ENCODE measurements at regions not wholly inside any gene's neighbourhood (a gene's known extent, or its start where the extent isn't known, plus 50 kb on each side); places are given as distances from the start of the nearest gene placed in this dataset.

GRCh38 chr3:25038922-25039321 is 389.1 kb upstream of the RARB start:
- no peaks in the 10 kb centered on the region for H3K4me1 Mint-ChIP-seq
- H3K4me1 ChIP-seq (ENCODE audit: control insufficient read depth, insufficient read depth, low read length) = peaks cover 2% of the 10 kb centered on the region
- no peak overlapping the region for H3K4me3 Mint-ChIP-seq

DNA sequence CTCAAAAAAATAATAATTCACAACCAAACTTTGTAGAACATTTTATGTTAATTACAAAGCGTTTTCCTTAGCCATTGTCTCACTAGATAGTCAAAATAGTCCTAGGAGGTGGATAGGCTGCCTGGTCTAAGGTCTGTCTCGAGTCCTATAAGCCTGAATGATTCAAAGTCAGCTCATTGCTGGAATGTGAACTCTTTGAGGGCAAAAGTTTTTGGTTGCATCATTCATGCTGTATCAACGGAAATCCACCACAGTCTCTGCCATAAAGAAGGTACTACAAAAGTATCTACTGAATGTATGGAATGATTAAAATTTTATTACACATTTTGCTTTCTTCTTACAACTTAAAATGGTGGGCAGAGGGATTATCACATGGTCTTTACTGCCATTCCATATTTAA is 387.3 kb upstream of the RARB start:
- no peak for DNase-seq
- Mint-ChIP-seq H3K27me3 (ENCODE audit: insufficient read depth) (no peaks in the 10 kb centered on the region), H3K27ac (no peak overlapping the region), H3K4me3 (no peak overlapping the region), H3K4me1 (peaks cover 6% of the 10 kb centered on the region), H3K36me3 (ENCODE audit: low read depth) (no peaks in the 10 kb centered on the region), H3K9me3 (no peaks in the 10 kb centered on the region)
- no peak for TF ChIP-seq CTCF (conservative IDR thresholded peaks at IDR 0.05)
- 89% methylated on average over 3 of the region's 3 CpGs; no CpG with 5 or more reads in 1 of the 2 experiments for WGBS, 2 experiments (ENCODE audit: insufficient coverage in 1 of 2, insufficient read length in 1 of 2)
- Histone ChIP-seq H3K36me3 (ENCODE audit: control insufficient read depth, insufficient read depth, low read length) (no peaks in the 10 kb centered on the region), H3K27ac (ENCODE audit: low read depth, low read length) (no peak overlapping the region), H3K4me3 (ENCODE audit: low read length) (no peak overlapping the region), H3K9me3 (ENCODE audit: control insufficient read depth, low read length) (no peaks in the 10 kb centered on the region), H3K9ac (ENCODE audit: extremely low read depth, low read length, poor library complexity, severe bottlenecking) (no peak overlapping the region), H3K4me1 (ENCODE audit: control insufficient read depth, insufficient read depth, low read length) (peaks cover 2% of the 10 kb centered on the region), H3K27me3 (ENCODE audit: control insufficient read depth, insufficient read depth, low read length, poor library complexity, severe bottlenecking) (no peaks in the 10 kb centered on the region)

More at GRCh38 chr3:25038922-25039321, 389.1 kb upstream of the RARB start:
- no peak for TF ChIP-seq CTCF (conservative IDR thresholded peaks at IDR 0.05)
- Histone ChIP-seq H3K36me3 (ENCODE audit: control insufficient read depth, insufficient read depth, low read length) (no peaks in the 10 kb centered on the region), H3K9me3 (ENCODE audit: control insufficient read depth, low read length) (no peaks in the 10 kb centered on the region), H3K27me3 (ENCODE audit: control insufficient read depth, insufficient read depth, low read length, poor library complexity, severe bottlenecking) (no peaks in the 10 kb centered on the region), H3K27ac (ENCODE audit: low read depth, low read length) (no peak overlapping the region), H3K9ac (ENCODE audit: extremely low read depth, low read length, poor library complexity, severe bottlenecking) (no peak overlapping the region), H3K4me3 (ENCODE audit: low read length) (no peak overlapping the region)
- 89 to 98% methylated on average over 3 to 4 of the region's 4 CpGs for WGBS, 2 experiments (ENCODE audit: insufficient coverage in 1 of 2, insufficient read length in 1 of 2)
- Mint-ChIP-seq H3K36me3 (ENCODE audit: low read depth) (no peaks in the 10 kb centered on the region), H3K9me3 (no peaks in the 10 kb centered on the region), H3K27ac (no peak overlapping the region), H3K27me3 (ENCODE audit: insufficient read depth) (no peaks in the 10 kb centered on the region)
- no peak for DNase-seq

GRCh38 chr3:25041871-25042584 is 386.0 kb upstream of the RARB start:
- Histone ChIP-seq H3K4me3 (ENCODE audit: low read length) (no peak overlapping the region), H3K36me3 (ENCODE audit: control insufficient read depth, insufficient read depth, low read length) (no peaks in the 10 kb centered on the region), H3K9me3 (ENCODE audit: control insufficient read depth, low read length) (no peaks in the 10 kb centered on the region), H3K4me1 (ENCODE audit: control insufficient read depth, insufficient read depth, low read length) (peaks cover 2% of the 10 kb centered on the region), H3K27ac (ENCODE audit: low read depth, low read length) (no peak overlapping the region), H3K27me3 (ENCODE audit: control insufficient read depth, insufficient read depth, low read length, poor library complexity, severe bottlenecking) (no peaks in the 10 kb centered on the region), H3K9ac (ENCODE audit: extremely low read depth, low read length, poor library complexity, severe bottlenecking) (no peak overlapping the region)
- TF ChIP-seq CTCF (conservative IDR thresholded peaks at IDR 0.05) = no peak
- Mint-ChIP-seq H3K27ac (no peak overlapping the region), H3K27me3 (ENCODE audit: insufficient read depth) (no peaks in the 10 kb centered on the region), H3K4me1 (peaks cover 6% of the 10 kb centered on the region), H3K36me3 (ENCODE audit: low read depth) (no peaks in the 10 kb centered on the region), H3K4me3 (no peak overlapping the region), H3K9me3 (no peaks in the 10 kb centered on the region)
- WGBS, 2 experiments (ENCODE audit: insufficient coverage in 1 of 2, insufficient read length in 1 of 2) = 95 to 100% methylated on average over 2 to 3 of the region's 3 CpGs
- DNase-seq = no peak

Data from endodermal cell (in vitro differentiated cells).